ENCODE measurements at regions not wholly inside any gene's neighbourhood (a gene's known extent, or its start where the extent isn't known, plus 50 kb on each side); places are given as distances from the start of the nearest gene placed in this dataset.

DNA sequence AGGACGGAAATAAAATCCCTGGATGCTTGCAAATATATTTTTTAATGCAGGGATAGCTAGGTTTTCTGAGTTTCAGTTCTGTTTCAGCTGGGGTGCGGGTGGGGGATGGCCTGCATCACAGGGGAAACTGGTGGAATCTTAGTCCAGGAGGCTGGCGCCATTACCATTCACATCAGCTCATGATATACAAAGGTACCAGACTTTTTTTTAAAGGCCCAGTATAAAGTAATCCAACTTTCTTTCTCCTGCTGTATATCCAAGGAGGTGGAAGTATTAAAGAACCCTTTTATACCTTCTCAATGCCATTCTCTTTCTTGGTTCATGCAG is 343.8 kb downstream of the KCNRG start:
- H3K27me3 ChIP-seq (ENCODE audit: control insufficient read depth, insufficient read depth, low read length) = no peaks in the 10 kb centered on the region
- H3K79me2 ChIP-seq (ENCODE audit: control insufficient read depth, insufficient read depth, low read length) = no peaks in the 10 kb centered on the region
- no peak for DNase-seq (ENCODE audit: low read depth in 2 of 2)
- no peaks in the 10 kb centered on the region for H3K36me3 ChIP-seq (ENCODE audit: control insufficient read depth, insufficient read depth, low read length)
- H3K4me1 ChIP-seq (ENCODE audit: control insufficient read depth, extremely low read depth, insufficient read depth, low read length) = peaks cover 8% of the 10 kb centered on the region
- H2AFZ ChIP-seq (ENCODE audit: low read length) = no peak overlapping the region
- TF ChIP-seq, protein P1, sequence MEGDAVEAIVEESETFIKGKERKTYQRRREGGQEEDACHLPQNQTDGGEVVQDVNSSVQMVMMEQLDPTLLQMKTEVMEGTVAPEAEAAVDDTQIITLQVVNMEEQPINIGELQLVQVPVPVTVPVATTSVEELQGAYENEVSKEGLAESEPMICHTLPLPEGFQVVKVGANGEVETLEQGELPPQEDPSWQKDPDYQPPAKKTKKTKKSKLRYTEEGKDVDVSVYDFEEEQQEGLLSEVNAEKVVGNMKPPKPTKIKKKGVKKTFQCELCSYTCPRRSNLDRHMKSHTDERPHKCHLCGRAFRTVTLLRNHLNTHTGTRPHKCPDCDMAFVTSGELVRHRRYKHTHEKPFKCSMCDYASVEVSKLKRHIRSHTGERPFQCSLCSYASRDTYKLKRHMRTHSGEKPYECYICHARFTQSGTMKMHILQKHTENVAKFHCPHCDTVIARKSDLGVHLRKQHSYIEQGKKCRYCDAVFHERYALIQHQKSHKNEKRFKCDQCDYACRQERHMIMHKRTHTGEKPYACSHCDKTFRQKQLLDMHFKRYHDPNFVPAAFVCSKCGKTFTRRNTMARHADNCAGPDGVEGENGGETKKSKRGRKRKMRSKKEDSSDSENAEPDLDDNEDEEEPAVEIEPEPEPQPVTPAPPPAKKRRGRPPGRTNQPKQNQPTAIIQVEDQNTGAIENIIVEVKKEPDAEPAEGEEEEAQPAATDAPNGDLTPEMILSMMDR (conservative IDR thresholded peaks at IDR 0.05 in 1 of 2, IDR thresholded peaks at IDR 0.05 in 1 of 2; ENCODE audit: low read depth in 1 of 2, low read length in 2 of 2) = no peak
- no peak for TF ChIP-seq EZH2 (IDR thresholded peaks at IDR 0.05; ENCODE audit: low read length, missing control alignments)
- H4K20me1 ChIP-seq (ENCODE audit: control insufficient read depth, extremely low read depth, insufficient read depth, low read length) = no peaks in the 10 kb centered on the region
- H3K4me2 ChIP-seq (ENCODE audit: extremely low read depth, insufficient read depth, low read length) = no peak overlapping the region
- no peaks in the 10 kb centered on the region for H3K9me3 ChIP-seq (ENCODE audit: control insufficient read depth, insufficient read depth, low read depth, low read length)
- no peak overlapping the region for H3K4me3 ChIP-seq (replicated peaks in 1 of 4; ENCODE audit: control extremely low read depth in 1 of 4, insufficient read depth in 1 of 4, low read depth in 3 of 4, low read length in 4 of 4)
- H3K9ac ChIP-seq (ENCODE audit: insufficient read depth, low read length) = no peak overlapping the region
- H3K27ac ChIP-seq (ENCODE audit: insufficient read depth, low read length) = no peak overlapping the region

DNA sequence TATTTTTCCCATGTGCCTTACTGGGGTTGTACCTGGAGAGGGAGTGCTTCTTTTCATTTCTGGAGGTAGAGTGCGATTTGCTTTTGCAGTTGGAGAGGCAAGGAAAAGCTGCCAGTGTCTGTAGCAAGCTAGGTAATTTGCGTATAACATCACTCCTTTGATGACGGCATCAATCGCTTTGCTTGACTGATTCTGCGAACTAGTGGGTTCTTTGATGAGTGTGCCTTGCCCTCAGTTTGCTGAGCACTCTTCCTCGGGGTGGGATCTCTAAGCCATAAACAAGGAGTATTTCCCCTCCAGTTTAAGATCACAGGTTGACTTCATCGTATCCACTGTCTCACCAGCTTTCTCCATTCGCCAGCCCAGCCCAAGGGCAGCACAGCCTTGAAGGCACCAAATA is 344.5 kb downstream of the KCNRG start:
- TF ChIP-seq, protein P1 (conservative IDR thresholded peaks at IDR 0.05 in 1 of 2, IDR thresholded peaks at IDR 0.05 in 1 of 2; ENCODE audit: low read depth in 1 of 2, low read length in 2 of 2) = no peak
- TF ChIP-seq EZH2 (IDR thresholded peaks at IDR 0.05; ENCODE audit: low read length, missing control alignments) = no peak
- Histone ChIP-seq H2AFZ (ENCODE audit: low read length) (no peak overlapping the region), H3K4me2 (ENCODE audit: extremely low read depth, insufficient read depth, low read length) (no peak overlapping the region), H3K9me3 (ENCODE audit: control insufficient read depth, insufficient read depth, low read depth, low read length) (no peaks in the 10 kb centered on the region), H3K9ac (ENCODE audit: insufficient read depth, low read length) (no peak overlapping the region), H3K79me2 (ENCODE audit: control insufficient read depth, insufficient read depth, low read length) (no peaks in the 10 kb centered on the region), H3K27ac (ENCODE audit: insufficient read depth, low read length) (no peak overlapping the region), H4K20me1 (ENCODE audit: control insufficient read depth, extremely low read depth, insufficient read depth, low read length) (no peaks in the 10 kb centered on the region), H3K4me3 (replicated peaks in 1 of 4; ENCODE audit: control extremely low read depth in 1 of 4, insufficient read depth in 1 of 4, low read depth in 3 of 4, low read length in 4 of 4) (no peak overlapping the region), H3K36me3 (ENCODE audit: control insufficient read depth, insufficient read depth, low read length) (no peaks in the 10 kb centered on the region), H3K27me3 (ENCODE audit: control insufficient read depth, insufficient read depth, low read length) (no peaks in the 10 kb centered on the region), H3K4me1 (ENCODE audit: control insufficient read depth, extremely low read depth, insufficient read depth, low read length) (peaks cover 7% of the 10 kb centered on the region)
- no peak for DNase-seq (ENCODE audit: low read depth in 2 of 2)

DNA sequence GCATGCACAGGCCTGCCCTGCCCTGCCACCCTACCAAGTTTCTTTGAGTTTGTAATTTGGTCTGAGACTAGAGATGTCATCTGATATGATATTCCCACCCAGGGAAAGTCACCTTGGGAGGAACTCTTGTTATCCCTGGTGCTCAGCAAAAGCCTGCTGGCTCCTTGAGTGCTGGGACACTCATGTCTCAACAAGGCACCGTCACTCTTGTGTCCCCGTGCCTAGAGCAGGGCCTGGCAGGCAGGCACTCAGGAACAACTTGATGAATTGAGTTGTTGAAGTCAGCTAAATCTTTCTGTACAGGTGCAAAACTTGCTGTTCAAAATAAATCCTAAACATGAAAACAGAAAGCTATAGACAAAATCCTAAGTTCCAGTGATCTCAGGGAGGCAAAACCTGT is 345.4 kb downstream of the KCNRG start:
- no peak for TF ChIP-seq EZH2 (IDR thresholded peaks at IDR 0.05; ENCODE audit: low read length, missing control alignments)
- TF ChIP-seq, protein P1 (conservative IDR thresholded peaks at IDR 0.05 in 1 of 2, IDR thresholded peaks at IDR 0.05 in 1 of 2; ENCODE audit: low read depth in 1 of 2, low read length in 2 of 2) = no peak
- no peak for DNase-seq (ENCODE audit: low read depth in 2 of 2)
- no peak overlapping the region for H3K4me3 ChIP-seq (replicated peaks in 1 of 4; ENCODE audit: control extremely low read depth in 1 of 4, insufficient read depth in 1 of 4, low read depth in 3 of 4, low read length in 4 of 4)
- H3K9me3 ChIP-seq (ENCODE audit: control insufficient read depth, insufficient read depth, low read depth, low read length) = no peaks in the 10 kb centered on the region
- no peak overlapping the region for H3K9ac ChIP-seq (ENCODE audit: insufficient read depth, low read length)
- peaks cover 7% of the 10 kb centered on the region for H3K4me1 ChIP-seq (ENCODE audit: control insufficient read depth, extremely low read depth, insufficient read depth, low read length)
- no peaks in the 10 kb centered on the region for H4K20me1 ChIP-seq (ENCODE audit: control insufficient read depth, extremely low read depth, insufficient read depth, low read length)
- no peak overlapping the region for H3K4me2 ChIP-seq (ENCODE audit: extremely low read depth, insufficient read depth, low read length)
- H3K27ac ChIP-seq (ENCODE audit: insufficient read depth, low read length) = no peak overlapping the region
- no peaks in the 10 kb centered on the region for H3K36me3 ChIP-seq (ENCODE audit: control insufficient read depth, insufficient read depth, low read length)
- no peaks in the 10 kb centered on the region for H3K27me3 ChIP-seq (ENCODE audit: control insufficient read depth, insufficient read depth, low read length)
- H2AFZ ChIP-seq (ENCODE audit: low read length) = no peak overlapping the region
- no peaks in the 10 kb centered on the region for H3K79me2 ChIP-seq (ENCODE audit: control insufficient read depth, insufficient read depth, low read length)

Data from fibroblast of lung (primary cell).